ENCODE measurements at regions not wholly inside any gene's neighbourhood (a gene's known extent, or its start where the extent isn't known, plus 50 kb on each side); places are given as distances from the start of the nearest gene placed in this dataset.

- Histone ChIP-seq H3K4me3 (no peak overlapping the region), H3K4me1 (no peaks in the 10 kb centered on the region), H3K9me3 (no peaks in the 10 kb centered on the region), H3K36me3 (ENCODE audit: low read depth, missing control alignments) (no peaks in the 10 kb centered on the region), H3K27ac (no peak overlapping the region), H3K27me3 (no peaks in the 10 kb centered on the region)
- TF ChIP-seq POLR2A (IDR thresholded peaks at IDR 0.05) (no peak), CTCF (IDR thresholded peaks at IDR 0.05) (no peak)
- 62 to 69% methylated on average over 1 of the region's 1 CpG for WGBS, 2 donors
- DNase-seq, result no peak
- intact Hi-C loops (cut with DNase I; ENCODE audit: low total_unique reads), result no loop called here
Observed at GRCh38 chrX:40284852-40285251, 187.1 kb upstream of the BCOR start.

- H3K27me3 ChIP-seq, result no peaks in the 10 kb centered on the region
- H3K4me1 ChIP-seq, result no peaks in the 10 kb centered on the region
- TF ChIP-seq CTCF (IDR thresholded peaks at IDR 0.05) (no peak), POLR2A (IDR thresholded peaks at IDR 0.05) (no peak)
- DNase-seq, result no peak
- no peaks in the 10 kb centered on the region for H3K9me3 ChIP-seq
- intact Hi-C loops (cut with DNase I; ENCODE audit: low total_unique reads), result no loop called here
- 49 to 54% methylated on average over 2 of the region's 2 CpGs for WGBS, 2 donors
- no peaks in the 10 kb centered on the region for H3K36me3 ChIP-seq (ENCODE audit: low read depth, missing control alignments)
- H3K27ac ChIP-seq, result no peak overlapping the region
- no peak overlapping the region for H3K4me3 ChIP-seq
Observed at GRCh38 chrX:40283981-40284380, 186.2 kb upstream of the BCOR start.

GRCh38 chrX:40282946-40283660 is 185.3 kb upstream of the BCOR start:
- H3K4me1 ChIP-seq, result no peaks in the 10 kb centered on the region
- TF ChIP-seq CTCF (IDR thresholded peaks at IDR 0.05) (no peak), POLR2A (IDR thresholded peaks at IDR 0.05) (no peak)
- 32 to 51% methylated on average over 10 of the region's 10 CpGs for WGBS, 2 donors
- intact Hi-C loops (cut with DNase I; ENCODE audit: low total_unique reads), result no loop called here
- H3K36me3 ChIP-seq (ENCODE audit: low read depth, missing control alignments), result no peaks in the 10 kb centered on the region
- no peak overlapping the region for H3K27ac ChIP-seq
- H3K27me3 ChIP-seq, result no peaks in the 10 kb centered on the region
- H3K9me3 ChIP-seq, result no peaks in the 10 kb centered on the region
- H3K4me3 ChIP-seq, result no peak overlapping the region
- peak; percentile 15 for DNase-seq

GRCh38 chrX:40282348-40282747 is 184.6 kb upstream of the BCOR start:
- no peaks in the 10 kb centered on the region for H3K4me1 ChIP-seq
- no peaks in the 10 kb centered on the region for H3K36me3 ChIP-seq (ENCODE audit: low read depth, missing control alignments)
- intact Hi-C loops (cut with DNase I; ENCODE audit: low total_unique reads), result no loop called here
- WGBS, 2 donors, result 75 to 86% methylated on average over 4 of the region's 4 CpGs
- H3K9me3 ChIP-seq, result no peaks in the 10 kb centered on the region
- TF ChIP-seq POLR2A (IDR thresholded peaks at IDR 0.05), result no peak
- no peak for TF ChIP-seq CTCF (IDR thresholded peaks at IDR 0.05)
- no peaks in the 10 kb centered on the region for H3K27me3 ChIP-seq
- no peak overlapping the region for H3K27ac ChIP-seq
- no peak for DNase-seq
- H3K4me3 ChIP-seq, result no peak overlapping the region

Data from testis (tissue), 2 donors.